Upper lobe of right lung (tissue), 1 donor: ENCODE measurements at regions not wholly inside any gene's neighbourhood (a gene's known extent, or its start where the extent isn't known, plus 50 kb on each side); places are given as distances from the start of the nearest gene placed in this dataset.

Experiments used
- ATAC-seq: fragments of 200-7000 bp; cut with Tn5 transposase; one replicate; pipeline ENCODE4 v1.9.1; 2020; ENCODE audit warnings: mild to moderate bottlenecking, moderate library complexity
- DNase-seq: peaks from one replicate; pipeline ENCODE4 v3.0.0-alpha.2; 2020
- H3K27ac ChIP-seq: fragments of 200-600 bp; one replicate; pipeline ENCODE4 v1.8.0; 2022
- H3K27me3 ChIP-seq: fragments of 200-600 bp; one replicate; pipeline ENCODE4 v1.8.0; 2022; ENCODE audit warnings: mild to moderate bottlenecking
- H3K36me3 ChIP-seq: fragments of 200-600 bp; one replicate; pipeline ENCODE4 v1.8.0; 2022
- H3K4me1 ChIP-seq: fragments of 200-600 bp; one replicate; pipeline ENCODE4 v1.8.0; 2022
- H3K4me3 ChIP-seq: fragments of 200-600 bp; one replicate; pipeline ENCODE4 v1.8.0; 2022; ENCODE audit warnings: mild to moderate bottlenecking
- H3K9me3 ChIP-seq: fragments of 200-600 bp; one replicate; pipeline ENCODE4 v1.8.0; 2022
- CTCF ChIP-seq: fragments of 200-600 bp; IDR thresholded peaks from one replicate; pipeline ENCODE4 v1.8.0; 2022; ENCODE audit warnings: antibody characterized with exemption
- intact Hi-C: fragments of 100-400 bp; cut with DNase I; formaldehyde crosslinking; loops from one replicate; pipeline ENCODE4 v1.11.0; 2022
- donor health status: DM: no; HTN: yes; CAD: no; lungs with severe emphysema.

GRCh38 chr3:186467969-186468368 lies 76.2 kb downstream of the CRYGS start:
- Histone ChIP-seq H3K4me1 (no peaks in the 10 kb centered on the region), H3K4me3 (no peak overlapping the region), H3K27me3 (no peaks in the 10 kb centered on the region), H3K9me3 (no peaks in the 10 kb centered on the region), H3K36me3 (no peaks in the 10 kb centered on the region), H3K27ac (no peak overlapping the region)
- no peak for TF ChIP-seq CTCF
- intact Hi-C loops = no loop called here
- ATAC-seq = no peak
- DNase-seq = no peak

DNA sequence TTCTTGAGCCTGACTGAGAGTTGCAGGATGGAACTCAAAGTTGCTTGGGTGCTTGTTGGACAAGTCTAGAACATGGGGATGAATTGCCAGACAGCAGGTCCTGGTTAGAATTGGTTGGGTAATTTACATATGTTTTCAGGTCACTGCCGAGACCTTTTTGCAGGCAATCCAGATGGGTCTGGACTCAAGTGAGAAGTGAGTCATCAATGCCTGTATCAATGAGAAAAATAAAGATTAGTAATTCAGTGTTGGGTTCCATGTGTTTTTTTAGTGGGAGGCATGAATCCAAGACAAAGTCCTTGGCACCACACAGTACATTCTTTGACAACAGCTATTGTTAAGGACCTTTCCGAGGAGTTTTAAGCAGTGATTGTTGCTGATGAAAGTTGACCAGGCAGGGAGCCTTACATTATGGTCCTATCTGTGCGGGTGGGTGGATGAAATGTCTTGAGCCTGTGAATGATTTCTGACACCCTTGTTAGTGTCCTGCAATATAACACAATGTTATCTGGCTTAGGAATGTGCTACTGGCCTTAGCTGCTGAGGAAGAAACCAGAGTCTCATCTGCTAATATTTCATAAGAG lies 77.7 kb downstream of the CRYGS start:
- H3K4me1 ChIP-seq = no peaks in the 10 kb centered on the region
- H3K4me3 ChIP-seq = no peak overlapping the region
- intact Hi-C loops = no loop called here
- no peak for ATAC-seq
- no peak for TF ChIP-seq CTCF
- no peaks in the 10 kb centered on the region for H3K36me3 ChIP-seq
- no peaks in the 10 kb centered on the region for H3K27me3 ChIP-seq
- no peak overlapping the region for H3K27ac ChIP-seq
- no peak for DNase-seq
- H3K9me3 ChIP-seq = no peaks in the 10 kb centered on the region

DNA sequence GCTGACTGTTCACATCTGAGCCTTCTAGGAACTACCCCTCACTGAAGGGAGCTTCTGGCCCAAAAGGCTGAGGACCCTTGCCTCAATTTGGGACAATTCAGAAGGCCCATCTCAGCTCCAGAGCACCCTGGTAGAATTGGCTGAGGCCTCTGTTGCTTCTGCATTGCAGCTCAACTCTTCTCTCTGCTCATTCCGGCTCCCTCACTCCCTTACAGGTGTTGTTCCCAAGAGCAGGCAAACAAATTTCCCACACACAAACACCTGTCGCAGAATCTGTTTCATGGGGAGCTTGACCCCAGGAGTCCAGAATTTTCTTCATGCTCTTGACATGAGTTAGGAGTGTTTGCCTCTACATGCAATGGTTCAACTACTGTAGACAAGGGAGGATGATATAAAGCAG lies 78.7 kb downstream of the CRYGS start:
- intact Hi-C loops = no loop called here
- ATAC-seq (no peak), DNase-seq (no peak)
- H3K9me3 ChIP-seq = no peaks in the 10 kb centered on the region
- no peak overlapping the region for H3K4me3 ChIP-seq
- no peak for TF ChIP-seq CTCF
- no peaks in the 10 kb centered on the region for H3K4me1 ChIP-seq
- H3K36me3 ChIP-seq = no peaks in the 10 kb centered on the region
- H3K27me3 ChIP-seq = no peaks in the 10 kb centered on the region
- no peak overlapping the region for H3K27ac ChIP-seq

- Histone ChIP-seq H3K27ac (no peak overlapping the region), H3K4me3 (no peak overlapping the region), H3K4me1 (no peaks in the 10 kb centered on the region), H3K36me3 (no peaks in the 10 kb centered on the region), H3K9me3 (no peaks in the 10 kb centered on the region), H3K27me3 (no peaks in the 10 kb centered on the region)
- DNase-seq (no peak), ATAC-seq (peak; percentile 24)
- intact Hi-C loops = no loop called here
- no peak for TF ChIP-seq CTCF
These were observed 79.6 kb downstream of the CRYGS start for GRCh38 chr3:186464424-186465093.

DNA sequence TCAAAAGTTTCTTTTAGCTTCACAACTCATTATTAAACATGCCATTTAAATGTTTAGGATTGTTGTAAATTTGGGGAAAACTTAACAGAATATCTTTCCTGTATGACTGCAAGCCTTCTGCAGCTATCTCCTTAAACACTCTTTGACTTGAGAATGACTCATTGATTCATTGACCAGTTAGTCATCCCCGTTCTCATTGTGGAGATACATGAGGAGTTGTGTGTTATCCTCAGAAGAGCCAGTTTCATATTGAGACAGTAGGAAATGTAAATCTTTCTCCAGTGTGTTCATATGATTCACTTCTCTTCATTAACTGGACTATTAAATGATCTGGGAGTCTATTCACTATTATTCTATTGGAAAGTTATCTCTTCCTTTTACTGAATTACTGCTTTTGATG lies 83.0 kb downstream of the CRYGS start:
- no peak overlapping the region for H3K4me3 ChIP-seq
- H3K27ac ChIP-seq = no peak overlapping the region
- no peaks in the 10 kb centered on the region for H3K36me3 ChIP-seq
- no peaks in the 10 kb centered on the region for H3K27me3 ChIP-seq
- TF ChIP-seq CTCF = no peak
- intact Hi-C loops = no loop called here
- DNase-seq = no peak
- no peak for ATAC-seq
- H3K4me1 ChIP-seq = no peaks in the 10 kb centered on the region
- H3K9me3 ChIP-seq = no peaks in the 10 kb centered on the region

DNA sequence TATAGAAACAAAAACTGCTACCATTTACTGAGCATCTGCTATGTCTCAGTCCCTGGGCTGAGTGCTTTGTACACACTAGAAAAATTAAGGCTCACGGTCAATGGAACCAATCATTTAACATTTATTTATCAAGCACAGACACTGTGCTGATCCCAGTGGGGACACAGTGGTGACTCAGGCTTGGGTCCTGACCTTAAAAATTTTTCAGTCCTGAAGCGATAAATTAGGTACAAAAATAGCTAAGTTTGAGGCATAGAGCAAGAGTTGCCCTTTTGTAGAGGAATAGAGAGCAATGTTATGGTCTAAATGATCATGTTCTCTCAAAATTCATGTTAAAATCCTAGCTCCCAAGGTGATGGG lies 85.1 kb downstream of the CRYGS start:
- no peak for TF ChIP-seq CTCF
- H3K4me1 ChIP-seq = no peaks in the 10 kb centered on the region
- no peaks in the 10 kb centered on the region for H3K9me3 ChIP-seq
- H3K4me3 ChIP-seq = no peak overlapping the region
- intact Hi-C loops = no loop called here
- H3K27me3 ChIP-seq = no peaks in the 10 kb centered on the region
- no peaks in the 10 kb centered on the region for H3K36me3 ChIP-seq
- no peak overlapping the region for H3K27ac ChIP-seq
- ATAC-seq (no peak), DNase-seq (no peak)
